ENCODE measurements at regions not wholly inside any gene's neighbourhood (a gene's known extent, or its start where the extent isn't known, plus 50 kb on each side); places are given as distances from the start of the nearest gene placed in this dataset.

DNA sequence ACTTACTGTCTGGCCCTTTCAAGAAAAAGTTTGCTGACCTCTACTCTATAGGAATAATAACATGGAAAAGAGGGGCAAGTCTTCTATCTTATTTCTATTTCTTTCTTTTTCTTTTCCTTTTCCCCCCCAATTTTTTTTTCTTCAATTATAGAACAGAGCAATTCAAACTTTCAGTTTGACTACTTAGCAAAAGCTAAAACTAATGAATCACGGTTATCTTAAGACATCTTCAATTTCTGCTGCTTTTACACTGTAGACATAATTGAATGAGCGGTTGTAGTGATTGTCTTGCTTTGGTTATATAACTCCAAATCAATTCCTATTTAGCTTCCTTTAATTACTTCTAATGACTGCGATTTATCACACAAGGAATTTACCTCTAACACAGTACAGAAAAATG, 74.3 kb upstream of the P2RY1 start (continued):
- TF ChIP-seq, protein P1, sequence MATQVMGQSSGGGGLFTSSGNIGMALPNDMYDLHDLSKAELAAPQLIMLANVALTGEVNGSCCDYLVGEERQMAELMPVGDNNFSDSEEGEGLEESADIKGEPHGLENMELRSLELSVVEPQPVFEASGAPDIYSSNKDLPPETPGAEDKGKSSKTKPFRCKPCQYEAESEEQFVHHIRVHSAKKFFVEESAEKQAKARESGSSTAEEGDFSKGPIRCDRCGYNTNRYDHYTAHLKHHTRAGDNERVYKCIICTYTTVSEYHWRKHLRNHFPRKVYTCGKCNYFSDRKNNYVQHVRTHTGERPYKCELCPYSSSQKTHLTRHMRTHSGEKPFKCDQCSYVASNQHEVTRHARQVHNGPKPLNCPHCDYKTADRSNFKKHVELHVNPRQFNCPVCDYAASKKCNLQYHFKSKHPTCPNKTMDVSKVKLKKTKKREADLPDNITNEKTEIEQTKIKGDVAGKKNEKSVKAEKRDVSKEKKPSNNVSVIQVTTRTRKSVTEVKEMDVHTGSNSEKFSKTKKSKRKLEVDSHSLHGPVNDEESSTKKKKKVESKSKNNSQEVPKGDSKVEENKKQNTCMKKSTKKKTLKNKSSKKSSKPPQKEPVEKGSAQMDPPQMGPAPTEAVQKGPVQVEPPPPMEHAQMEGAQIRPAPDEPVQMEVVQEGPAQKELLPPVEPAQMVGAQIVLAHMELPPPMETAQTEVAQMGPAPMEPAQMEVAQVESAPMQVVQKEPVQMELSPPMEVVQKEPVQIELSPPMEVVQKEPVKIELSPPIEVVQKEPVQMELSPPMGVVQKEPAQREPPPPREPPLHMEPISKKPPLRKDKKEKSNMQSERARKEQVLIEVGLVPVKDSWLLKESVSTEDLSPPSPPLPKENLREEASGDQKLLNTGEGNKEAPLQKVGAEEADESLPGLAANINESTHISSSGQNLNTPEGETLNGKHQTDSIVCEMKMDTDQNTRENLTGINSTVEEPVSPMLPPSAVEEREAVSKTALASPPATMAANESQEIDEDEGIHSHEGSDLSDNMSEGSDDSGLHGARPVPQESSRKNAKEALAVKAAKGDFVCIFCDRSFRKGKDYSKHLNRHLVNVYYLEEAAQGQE (IDR thresholded peaks at IDR 0.05; ENCODE audit: unreplicated experiment): no peak
- no peak for TF ChIP-seq POLR2AphosphoS5 (IDR thresholded peaks at IDR 0.05; ENCODE audit: low read depth)
- TF ChIP-seq ZNF114 (CRISPR knock-in tag; IDR thresholded peaks at IDR 0.05): no peak
- no peak for TF ChIP-seq EZH2phosphoT487 (IDR thresholded peaks at IDR 0.05; ENCODE audit: unreplicated experiment)
- TF ChIP-seq EZH2 (IDR thresholded peaks at IDR 0.05; ENCODE audit: low read depth, unreplicated experiment): no peak
- TF ChIP-seq, protein P2, sequence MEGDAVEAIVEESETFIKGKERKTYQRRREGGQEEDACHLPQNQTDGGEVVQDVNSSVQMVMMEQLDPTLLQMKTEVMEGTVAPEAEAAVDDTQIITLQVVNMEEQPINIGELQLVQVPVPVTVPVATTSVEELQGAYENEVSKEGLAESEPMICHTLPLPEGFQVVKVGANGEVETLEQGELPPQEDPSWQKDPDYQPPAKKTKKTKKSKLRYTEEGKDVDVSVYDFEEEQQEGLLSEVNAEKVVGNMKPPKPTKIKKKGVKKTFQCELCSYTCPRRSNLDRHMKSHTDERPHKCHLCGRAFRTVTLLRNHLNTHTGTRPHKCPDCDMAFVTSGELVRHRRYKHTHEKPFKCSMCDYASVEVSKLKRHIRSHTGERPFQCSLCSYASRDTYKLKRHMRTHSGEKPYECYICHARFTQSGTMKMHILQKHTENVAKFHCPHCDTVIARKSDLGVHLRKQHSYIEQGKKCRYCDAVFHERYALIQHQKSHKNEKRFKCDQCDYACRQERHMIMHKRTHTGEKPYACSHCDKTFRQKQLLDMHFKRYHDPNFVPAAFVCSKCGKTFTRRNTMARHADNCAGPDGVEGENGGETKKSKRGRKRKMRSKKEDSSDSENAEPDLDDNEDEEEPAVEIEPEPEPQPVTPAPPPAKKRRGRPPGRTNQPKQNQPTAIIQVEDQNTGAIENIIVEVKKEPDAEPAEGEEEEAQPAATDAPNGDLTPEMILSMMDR (conservative IDR thresholded peaks at IDR 0.05; ENCODE audit: low read depth in 2 of 2): no peak
- TF ChIP-seq STAT1 (IDR thresholded peaks at IDR 0.05; ENCODE audit: unreplicated experiment): no peak
- no peak for TF ChIP-seq JUNB (IDR thresholded peaks at IDR 0.05; ENCODE audit: unreplicated experiment)
- TF ChIP-seq NANOG (IDR thresholded peaks at IDR 0.05; ENCODE audit: borderline replicate concordance): no peak
- no peak for TF ChIP-seq ZNF331 (CRISPR knock-in tag; IDR thresholded peaks at IDR 0.05; ENCODE audit: low read depth)

DNA sequence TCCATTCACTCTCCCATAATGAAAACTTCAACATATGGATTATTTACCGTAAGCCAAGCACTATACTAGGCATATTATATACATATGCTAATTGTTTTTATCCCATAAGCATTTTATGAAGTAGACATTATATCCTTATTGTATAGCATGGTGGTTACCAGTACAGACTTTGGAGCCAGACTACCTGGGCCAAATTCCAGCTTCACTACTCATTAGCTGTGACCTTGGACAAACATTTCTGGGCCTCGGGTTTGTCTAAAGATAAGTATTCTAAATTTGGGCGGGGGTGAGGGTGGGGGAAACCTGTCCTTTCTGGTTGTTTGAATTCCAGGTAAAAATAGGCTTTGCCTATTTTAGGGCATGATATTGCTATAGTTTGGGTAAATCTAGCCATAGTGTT, 66.5 kb upstream of the P2RY1 start:
- Mint-ChIP-seq H3K27me3 (ENCODE audit: insufficient read depth, low read depth, poor library complexity) (peaks cover 2% of the 10 kb centered on the region), H3K36me3 (ENCODE audit: low read depth) (peaks cover 9% of the 10 kb centered on the region; the same call in 2 of the 3 replicates), H3K27ac (no peak overlapping the region), H3K4me3 (no peak overlapping the region), H3K9me3 (peaks cover 17% of the 10 kb centered on the region; the same call in 2 of the 3 replicates), H3K4me1 (no peaks in the 10 kb centered on the region)
- DNase-seq (ENCODE audit: low spot score): no peak
- ATAC-seq: no peak
- Histone ChIP-seq H3F3A (replicated peaks; ENCODE audit: low read depth) (no peaks in the 10 kb centered on the region), H2AFZ (no peak overlapping the region), H3K27me3 (ENCODE audit: insufficient read depth) (no peaks in the 10 kb centered on the region), H3K36me3 (ENCODE audit: insufficient read depth) (no peaks in the 10 kb centered on the region), H3K79me2 (replicated peaks; ENCODE audit: insufficient read depth) (no peaks in the 10 kb centered on the region), H3K9me2 (ENCODE audit: insufficient read depth) (no peaks in the 10 kb centered on the region), H3K4me1 (ENCODE audit: insufficient read depth) (no peaks in the 10 kb centered on the region), H3K4me2 (no peak overlapping the region), H3K4me3 (no peak overlapping the region), H4K20me1 (replicated peaks; ENCODE audit: insufficient read depth) (no peaks in the 10 kb centered on the region), H3K27ac (ENCODE audit: low read depth) (no peak overlapping the region)
- TF ChIP-seq, protein P1 (IDR thresholded peaks at IDR 0.05; ENCODE audit: unreplicated experiment): no peak
